ENCODE measurements at regions not wholly inside any gene's neighbourhood (a gene's known extent, or its start where the extent isn't known, plus 50 kb on each side); places are given as distances from the start of the nearest gene placed in this dataset.

DNA sequence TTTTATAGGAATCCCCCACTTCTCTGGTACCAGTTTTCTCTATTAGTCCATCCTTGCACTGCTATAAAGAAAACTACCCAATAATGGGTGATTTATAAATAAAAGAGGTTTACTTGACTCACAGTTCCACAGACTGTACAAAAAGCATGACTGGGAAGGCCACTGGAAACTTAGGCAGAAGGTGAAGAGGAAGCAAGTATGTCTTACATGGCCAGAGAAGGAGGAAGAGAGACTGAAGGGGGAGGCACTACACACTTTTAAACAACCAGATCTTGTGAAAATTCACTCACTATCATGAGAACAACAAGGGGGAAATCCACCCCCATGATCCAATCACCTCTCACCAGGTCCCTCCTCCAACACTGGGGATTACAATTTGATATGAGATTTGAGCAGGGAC is 68.9 kb upstream of the GNAZ start:
- no peak overlapping the region for H3K27ac ChIP-seq
- TF ChIP-seq ZFX (IDR thresholded peaks at IDR 0.05; ENCODE audit: borderline replicate concordance) (no peak), CTCF (IDR thresholded peaks at IDR 0.05) (no peak)

DNA sequence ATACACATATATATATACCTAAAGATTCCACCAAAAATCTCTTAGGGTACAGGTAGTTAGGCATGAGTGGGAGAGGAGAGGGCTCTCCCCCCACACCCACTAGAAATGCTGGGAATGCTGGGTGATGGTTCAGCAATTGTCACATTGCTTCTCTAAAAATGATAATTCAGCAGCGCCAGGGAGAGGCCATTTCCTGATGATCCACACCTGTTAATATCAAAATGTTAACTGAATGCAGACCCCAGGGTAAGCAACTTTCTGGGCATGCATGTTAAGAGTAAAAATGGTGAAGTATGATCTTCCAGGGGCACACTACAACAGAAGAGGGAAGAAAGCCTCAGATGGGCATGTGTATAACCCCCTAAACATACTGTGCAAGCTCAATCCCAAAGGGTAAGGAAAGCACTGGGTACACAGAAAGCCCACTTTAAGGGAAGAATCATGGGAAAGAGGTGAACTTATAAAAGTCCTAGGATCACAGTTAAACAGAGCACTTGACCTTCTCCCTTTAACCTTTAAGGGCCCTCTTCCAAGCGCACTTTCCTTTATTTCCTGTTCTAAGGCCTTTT is 67.6 kb upstream of the GNAZ start:
- H3K27ac ChIP-seq, result no peak overlapping the region
- TF ChIP-seq ZFX (IDR thresholded peaks at IDR 0.05; ENCODE audit: borderline replicate concordance) (no peak), CTCF (IDR thresholded peaks at IDR 0.05) (no peak)

DNA sequence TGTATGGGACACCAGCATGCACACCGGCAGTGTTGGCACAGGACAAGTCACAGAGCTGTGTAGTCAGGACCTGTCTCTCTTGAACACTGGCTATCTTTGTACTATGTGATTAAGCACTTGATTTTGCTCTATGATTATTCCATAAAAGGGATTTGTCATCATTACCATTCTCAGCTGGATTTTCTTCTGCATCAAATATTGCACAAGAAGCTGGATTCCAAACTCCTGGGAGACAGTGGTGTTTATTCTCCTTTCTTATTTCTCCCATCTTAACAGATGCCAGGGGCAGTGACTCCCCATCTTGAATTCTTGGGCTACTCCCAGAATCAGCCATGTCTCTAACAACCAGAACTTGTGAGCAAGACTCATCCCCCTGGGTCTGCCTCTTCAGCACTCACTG is 62.5 kb upstream of the GNAZ start:
- no peak overlapping the region for H3K27ac ChIP-seq
- TF ChIP-seq ZFX (IDR thresholded peaks at IDR 0.05; ENCODE audit: borderline replicate concordance), result no peak
- TF ChIP-seq CTCF (IDR thresholded peaks at IDR 0.05), result no peak

DNA sequence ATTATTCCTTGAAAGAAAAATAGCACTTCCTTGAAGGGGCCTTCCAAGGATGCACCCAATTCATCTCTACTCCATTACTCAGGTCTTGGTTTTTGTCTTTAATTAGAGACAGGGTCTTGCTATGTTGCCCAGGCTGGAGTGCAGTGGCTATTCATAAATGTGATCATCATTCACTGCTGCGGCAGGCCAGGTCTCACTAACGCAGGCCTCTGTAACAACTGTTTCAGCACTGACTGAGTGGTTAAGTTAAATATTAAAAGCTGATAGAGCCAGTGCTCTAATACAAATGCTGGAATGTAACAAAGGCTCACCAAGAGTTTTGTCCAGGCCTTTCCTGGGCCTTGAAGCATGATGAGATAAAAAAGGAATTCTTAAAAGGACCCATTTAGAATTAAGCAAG is 61.4 kb upstream of the GNAZ start:
- H3K27ac ChIP-seq, result no peak overlapping the region
- TF ChIP-seq CTCF (IDR thresholded peaks at IDR 0.05) (no peak), ZFX (IDR thresholded peaks at IDR 0.05; ENCODE audit: borderline replicate concordance) (no peak)

All from 22Rv1 (cell line).